Activated T-cell treated with anti-CD3 and anti-CD28 coated beads, Interleukin-2, amount 50 U/mL, for 4 hours (primary cell): ENCODE measurements at regions not wholly inside any gene's neighbourhood (a gene's known extent, or its start where the extent isn't known, plus 50 kb on each side); places are given as distances from the start of the nearest gene placed in this dataset.
"Not testable (repeated sequence)": the region's sequence is repeated elsewhere in the genome, so short reads cannot be mapped to it uniquely, and the experiment has no call there.

Source experiments
- ATAC-seq, 2 donors: fragments of 200-7000 bp; cut with Tn5 transposase; one replicate each; pipeline ENCODE4 v1.10.0; 2021
- DNase-seq: peaks from one replicate; pipeline ENCODE4 v3.0.0-alpha.2; 2020
- H3K27me3 Mint-ChIP-seq: one replicate; pipeline ENCODE4 v1.8.0; 2021; ENCODE audit warnings: low read depth, mixed read lengths
- H3K36me3 Mint-ChIP-seq: one replicate; pipeline ENCODE4 v1.8.0; 2022; ENCODE audit warnings: mixed read lengths; ENCODE audit not compliant: insufficient read depth
- H3K4me1 Mint-ChIP-seq: one replicate; pipeline ENCODE4 v1.8.0; 2021; ENCODE audit warnings: low read depth, mixed read lengths
- H3K4me3 Mint-ChIP-seq: one replicate; pipeline ENCODE4 v1.8.0; 2021; ENCODE audit warnings: mild to moderate bottlenecking, moderate library complexity, mixed read lengths
- H3K9me3 Mint-ChIP-seq: one replicate; pipeline ENCODE4 v1.8.0; 2021; ENCODE audit warnings: mixed read lengths

DNA sequence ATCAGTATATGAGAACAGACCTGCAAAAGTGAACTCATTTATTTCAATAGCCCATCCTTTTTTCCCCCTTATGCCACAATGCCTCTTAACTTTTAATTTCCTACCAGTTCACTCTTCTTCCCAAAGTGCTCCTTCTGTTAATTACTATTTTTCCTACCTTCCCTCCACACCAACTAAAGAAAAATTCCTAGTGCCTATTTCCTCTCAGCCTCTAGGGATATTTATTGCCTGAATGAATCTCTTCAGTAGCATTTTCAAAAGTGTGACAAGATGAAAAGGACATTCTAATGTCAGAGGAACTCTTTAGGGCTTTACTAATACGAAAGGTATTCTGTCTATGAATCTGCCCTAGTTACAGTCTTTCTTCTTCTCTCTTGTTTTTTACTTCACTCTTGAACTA is 181.1 kb upstream of the SPRY1 start:
- H3K9me3 Mint-ChIP-seq = no peaks in the 10 kb centered on the region

DNA sequence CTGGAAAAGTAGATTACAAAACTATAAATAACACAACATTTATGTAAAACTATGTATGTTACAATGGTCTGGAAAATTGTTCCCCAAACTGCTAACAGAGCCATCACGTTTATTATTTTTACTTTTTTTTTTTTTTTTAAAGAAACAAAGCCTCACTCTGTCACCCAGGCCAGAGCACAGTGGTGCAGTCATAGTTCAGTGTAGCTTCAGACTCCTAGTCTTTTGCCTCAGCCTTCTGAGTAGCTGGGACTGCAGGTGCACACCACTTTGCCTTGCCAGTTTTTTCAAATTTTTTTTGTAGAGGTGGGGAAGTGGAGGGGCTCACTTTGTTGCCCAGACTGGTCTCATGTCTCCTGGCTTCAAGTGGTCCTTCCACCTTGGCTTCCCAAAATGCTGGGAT is 180.1 kb upstream of the SPRY1 start:
- Mint-ChIP-seq H3K27me3 (no peaks in the 10 kb centered on the region), H3K4me3 (no peak overlapping the region), H3K9me3 (no peaks in the 10 kb centered on the region), H3K36me3 (peaks cover 14% of the 10 kb centered on the region), H3K4me1 (no peaks in the 10 kb centered on the region)
- ATAC-seq = no peak
- DNase-seq = no peak

More for the DNA sequence above, 181.1 kb upstream of the SPRY1 start:
- no peaks in the 10 kb centered on the region for H3K4me1 Mint-ChIP-seq
- no peaks in the 10 kb centered on the region for H3K27me3 Mint-ChIP-seq
- ATAC-seq (no peak), DNase-seq (no peak)
- peaks cover 16% of the 10 kb centered on the region for H3K36me3 Mint-ChIP-seq
- H3K4me3 Mint-ChIP-seq = no peak overlapping the region

DNA sequence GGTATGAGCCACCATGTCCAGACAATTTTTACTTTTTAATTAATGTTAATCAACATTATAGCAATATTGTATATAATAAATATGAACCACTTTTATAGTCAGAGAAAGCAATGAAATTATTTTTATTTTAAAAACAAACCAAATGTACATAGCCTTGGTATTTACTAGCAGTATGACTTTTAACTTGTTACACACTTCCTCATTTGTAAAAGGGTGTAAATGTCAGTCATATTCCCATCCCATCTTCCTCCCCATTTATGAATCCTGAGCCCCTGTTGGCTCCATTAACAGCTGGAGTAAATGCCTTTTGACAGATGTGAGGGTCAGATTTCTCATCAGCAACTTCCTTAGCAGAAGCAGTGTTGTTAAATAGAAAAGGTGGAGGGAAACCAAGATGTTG is 179.6 kb upstream of the SPRY1 start:
- DNase-seq (no peak), ATAC-seq (no peak)
- peaks cover 12% of the 10 kb centered on the region for H3K36me3 Mint-ChIP-seq
- H3K4me3 Mint-ChIP-seq = no peak overlapping the region
- no peaks in the 10 kb centered on the region for H3K27me3 Mint-ChIP-seq
- no peaks in the 10 kb centered on the region for H3K4me1 Mint-ChIP-seq
- no peaks in the 10 kb centered on the region for H3K9me3 Mint-ChIP-seq

DNA sequence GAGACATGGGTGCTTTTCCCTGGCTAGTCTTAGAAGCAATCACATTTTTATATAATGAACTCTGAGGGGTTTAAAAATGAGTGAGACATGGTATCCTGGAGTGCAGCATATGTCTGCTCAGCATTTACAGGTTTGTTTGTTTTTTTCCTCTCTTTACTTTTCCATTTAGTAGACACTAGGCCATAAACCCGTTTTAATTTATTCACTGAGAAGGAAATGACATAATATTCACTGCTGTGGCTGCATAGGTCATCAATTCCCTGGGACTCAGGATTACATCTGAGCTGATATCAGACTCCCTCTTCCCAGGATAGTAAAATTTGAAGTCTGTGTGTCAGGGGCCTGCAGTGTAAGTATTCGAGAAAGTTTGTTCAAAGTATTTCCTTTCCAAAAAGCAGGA is 178.9 kb upstream of the SPRY1 start:
- no peaks in the 10 kb centered on the region for H3K27me3 Mint-ChIP-seq
- H3K9me3 Mint-ChIP-seq = no peaks in the 10 kb centered on the region
- peaks cover 14% of the 10 kb centered on the region for H3K36me3 Mint-ChIP-seq
- no peak for DNase-seq
- no peak for ATAC-seq
- no peak overlapping the region for H3K4me3 Mint-ChIP-seq
- H3K4me1 Mint-ChIP-seq = no peaks in the 10 kb centered on the region

DNA sequence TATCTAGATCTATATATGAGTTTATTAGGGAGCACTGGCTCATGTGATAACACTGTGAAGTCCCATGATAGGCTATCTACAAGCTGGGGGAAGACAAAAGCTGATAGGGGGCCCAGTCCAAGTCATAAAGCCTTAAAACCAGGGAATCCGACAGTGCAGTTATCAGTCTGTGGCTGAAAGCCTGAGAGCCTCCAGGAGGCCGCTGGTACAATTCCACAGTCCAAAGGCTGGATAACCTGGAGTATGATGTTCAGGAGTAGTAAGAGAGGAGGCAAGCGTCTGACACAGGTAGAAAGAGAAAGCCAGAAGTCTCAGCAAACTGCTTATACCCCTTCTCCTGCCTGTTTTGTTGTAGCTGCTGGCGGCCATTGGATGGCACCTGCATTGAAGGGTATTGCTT is 177.6 kb upstream of the SPRY1 start:
- H3K4me3 Mint-ChIP-seq = no peak overlapping the region
- DNase-seq (no peak), ATAC-seq (no peak)
- H3K27me3 Mint-ChIP-seq = no peaks in the 10 kb centered on the region
- no peaks in the 10 kb centered on the region for H3K4me1 Mint-ChIP-seq
- H3K36me3 Mint-ChIP-seq = peaks cover 25% of the 10 kb centered on the region
- no peaks in the 10 kb centered on the region for H3K9me3 Mint-ChIP-seq

DNA sequence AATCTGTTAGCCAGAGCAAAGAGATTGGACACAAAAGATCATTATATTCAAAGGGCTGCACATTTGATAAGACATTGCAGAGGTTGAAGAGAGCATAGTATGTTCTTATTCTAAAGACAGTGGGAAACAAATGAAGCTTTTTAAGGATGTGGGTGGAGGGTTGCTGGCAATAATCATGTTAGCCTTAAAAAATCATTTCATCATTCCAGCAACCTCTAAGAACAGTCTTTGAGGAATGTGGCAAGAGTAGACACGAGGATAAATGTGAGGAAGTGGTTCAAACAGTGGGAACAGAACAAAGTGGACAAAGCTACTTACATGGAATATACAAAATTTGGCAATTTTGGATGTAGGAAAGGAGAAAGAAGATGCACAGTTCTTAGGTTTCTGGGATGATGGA is 167.3 kb upstream of the SPRY1 start:
- Mint-ChIP-seq H3K4me1 (no peaks in the 10 kb centered on the region), H3K9me3 (no peaks in the 10 kb centered on the region), H3K36me3 (peaks cover 30% of the 10 kb centered on the region), H3K27me3 (no peaks in the 10 kb centered on the region), H3K4me3 (no peak overlapping the region)
- DNase-seq (no peak), ATAC-seq (no peak)

DNA sequence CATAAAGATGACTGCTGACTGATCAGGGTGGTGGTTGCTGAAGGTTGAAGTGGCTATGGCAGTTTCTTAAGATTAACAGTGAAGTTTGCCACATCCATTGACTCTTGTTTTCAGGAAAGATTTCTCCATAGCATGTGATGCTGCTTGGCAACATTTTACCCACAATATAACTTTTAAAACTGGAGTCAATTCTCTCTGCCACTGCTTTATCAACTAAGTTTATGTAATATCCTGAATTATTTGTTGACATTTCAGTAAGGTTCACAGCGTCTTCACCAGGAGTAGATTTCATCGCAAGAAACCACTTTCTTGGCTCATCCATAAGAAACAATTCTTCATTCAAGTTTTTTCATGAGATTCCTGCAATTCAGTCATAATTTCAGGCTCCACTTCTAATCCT is 166.5 kb upstream of the SPRY1 start:
- ATAC-seq (no peak), DNase-seq (no peak)
- Mint-ChIP-seq H3K36me3 (peaks cover 32% of the 10 kb centered on the region), H3K9me3 (no peaks in the 10 kb centered on the region), H3K4me3 (no peak overlapping the region), H3K27me3 (no peaks in the 10 kb centered on the region), H3K4me1 (no peaks in the 10 kb centered on the region)

DNA sequence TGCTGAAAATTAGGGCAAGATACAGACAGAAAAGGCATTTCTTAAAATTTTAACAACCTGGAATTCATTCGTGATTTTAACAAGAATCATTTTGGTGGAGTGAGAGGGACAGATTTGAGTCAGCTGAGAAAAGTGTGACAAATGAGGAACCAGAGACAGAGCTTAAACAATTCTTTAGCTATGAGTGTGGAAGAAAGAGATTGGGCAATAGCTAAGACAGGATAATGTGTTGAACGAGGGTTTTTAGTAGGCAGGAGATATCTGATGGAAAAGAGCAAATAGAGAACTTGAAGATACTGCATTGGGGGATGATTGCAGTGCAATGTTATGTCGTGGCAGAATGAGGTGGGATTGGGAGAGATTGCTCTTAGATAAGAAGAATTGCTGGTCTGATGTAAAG is 164.2 kb upstream of the SPRY1 start:
- ATAC-seq (no peak), DNase-seq (no peak)
- Mint-ChIP-seq H3K27me3 (no peaks in the 10 kb centered on the region), H3K4me3 (no peak overlapping the region), H3K36me3 (peaks cover 32% of the 10 kb centered on the region), H3K9me3 (no peaks in the 10 kb centered on the region), H3K4me1 (no peaks in the 10 kb centered on the region)

DNA sequence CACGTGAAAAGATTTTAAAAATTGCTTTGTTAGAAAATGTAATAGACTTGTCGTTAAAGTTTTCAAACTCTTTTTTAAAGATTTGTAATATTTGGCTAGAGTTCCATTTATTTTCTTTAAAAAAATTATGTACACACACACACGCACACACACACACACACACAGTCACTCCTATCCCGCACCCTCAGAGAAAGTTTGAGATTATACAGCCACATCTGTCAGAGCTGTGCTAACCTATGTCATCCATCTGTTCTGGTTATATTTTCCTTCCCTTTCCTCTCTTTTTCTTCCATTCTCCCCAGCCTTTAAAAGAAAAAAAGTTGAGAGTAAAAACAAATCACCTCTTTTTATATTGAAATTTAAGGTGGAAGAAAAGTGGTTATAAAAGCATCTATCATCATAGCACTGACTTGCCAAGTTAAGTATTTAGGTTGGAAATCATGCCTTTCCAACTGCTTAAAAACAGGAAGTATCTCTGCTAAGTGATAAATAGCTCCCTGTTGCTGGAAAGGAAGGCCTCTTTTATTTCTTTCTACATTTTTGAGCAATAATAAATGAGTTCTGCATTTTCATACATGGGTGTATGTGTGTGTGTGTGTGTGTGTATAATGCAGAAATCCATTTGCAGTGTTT is 163.3 kb upstream of the SPRY1 start:
- DNase-seq (no peak), ATAC-seq (no peak)
- H3K9me3 Mint-ChIP-seq = no peaks in the 10 kb centered on the region
- H3K27me3 Mint-ChIP-seq = no peaks in the 10 kb centered on the region
- H3K4me3 Mint-ChIP-seq = no peak overlapping the region
- peaks cover 32% of the 10 kb centered on the region for H3K36me3 Mint-ChIP-seq
- no peaks in the 10 kb centered on the region for H3K4me1 Mint-ChIP-seq

DNA sequence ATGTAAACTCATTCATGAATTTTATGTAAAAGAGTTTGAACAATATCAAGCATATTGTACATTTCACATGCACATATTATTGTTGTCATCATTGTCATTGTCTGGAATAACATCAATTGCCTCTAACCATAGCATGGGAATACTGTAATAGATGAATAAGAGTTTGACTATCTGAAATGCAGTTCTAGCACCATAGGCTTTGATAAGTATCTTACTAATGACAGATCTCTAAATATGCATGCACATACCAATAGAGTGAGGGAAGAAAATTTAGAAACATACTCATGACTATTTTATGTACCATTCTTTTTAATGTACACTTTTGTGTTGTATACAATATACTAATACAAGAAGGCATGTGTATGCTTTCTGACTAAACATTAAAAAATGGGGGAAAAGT is 161.6 kb upstream of the SPRY1 start:
- Mint-ChIP-seq H3K4me1 (no peaks in the 10 kb centered on the region), H3K27me3 (no peaks in the 10 kb centered on the region), H3K9me3 (peaks cover 6% of the 10 kb centered on the region), H3K4me3 (no peak overlapping the region), H3K36me3 (peaks cover 27% of the 10 kb centered on the region)
- DNase-seq = no peak
- ATAC-seq = no peak

DNA sequence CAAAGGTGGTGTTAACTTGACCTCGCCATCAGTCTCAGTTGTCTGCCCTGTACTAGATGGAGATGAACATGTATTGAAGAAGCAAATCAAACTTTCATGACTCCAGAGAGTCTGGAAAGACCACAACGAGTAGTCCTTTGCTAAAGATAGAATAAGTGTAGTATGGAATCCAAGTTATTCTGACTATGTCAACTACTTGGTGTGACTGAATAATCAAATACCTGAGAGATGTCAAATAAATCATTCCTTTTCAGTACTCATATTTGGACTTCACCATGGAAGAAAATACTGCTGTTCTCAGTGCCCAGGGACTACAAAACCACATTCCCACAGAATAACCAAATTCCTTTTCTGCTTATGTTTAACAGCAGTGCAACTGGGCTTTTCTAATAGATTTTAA is 161.2 kb upstream of the SPRY1 start:
- ATAC-seq (no peak), DNase-seq (no peak)
- H3K27me3 Mint-ChIP-seq = no peaks in the 10 kb centered on the region
- H3K36me3 Mint-ChIP-seq = peaks cover 22% of the 10 kb centered on the region
- H3K9me3 Mint-ChIP-seq = peaks cover 9% of the 10 kb centered on the region
- H3K4me1 Mint-ChIP-seq = no peaks in the 10 kb centered on the region
- no peak overlapping the region for H3K4me3 Mint-ChIP-seq

DNA sequence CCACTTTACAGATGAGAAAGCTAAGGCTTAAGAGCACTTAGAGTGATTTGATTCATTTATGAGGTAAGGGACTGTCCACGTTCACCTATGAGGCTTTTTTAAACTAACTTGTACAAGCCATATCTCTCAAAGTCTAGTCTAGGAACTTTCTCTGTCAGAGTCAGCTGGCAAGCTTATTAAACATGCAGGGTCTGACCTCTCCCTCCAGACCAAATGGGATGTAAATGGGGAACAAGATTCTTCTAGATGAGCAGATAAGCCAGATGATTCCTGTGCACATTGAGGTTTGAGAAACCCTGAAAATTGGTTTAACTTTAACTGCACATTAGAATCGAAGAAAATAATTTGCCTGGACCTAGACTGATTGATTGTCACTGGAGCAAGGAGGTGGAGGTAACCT is 160.0 kb upstream of the SPRY1 start:
- no peak for DNase-seq
- H3K27me3 Mint-ChIP-seq = no peaks in the 10 kb centered on the region
- H3K36me3 Mint-ChIP-seq = peaks cover 19% of the 10 kb centered on the region
- no peak overlapping the region for H3K4me3 Mint-ChIP-seq
- H3K4me1 Mint-ChIP-seq = no peaks in the 10 kb centered on the region
- ATAC-seq = no peak
- peaks cover 12% of the 10 kb centered on the region for H3K9me3 Mint-ChIP-seq

DNA sequence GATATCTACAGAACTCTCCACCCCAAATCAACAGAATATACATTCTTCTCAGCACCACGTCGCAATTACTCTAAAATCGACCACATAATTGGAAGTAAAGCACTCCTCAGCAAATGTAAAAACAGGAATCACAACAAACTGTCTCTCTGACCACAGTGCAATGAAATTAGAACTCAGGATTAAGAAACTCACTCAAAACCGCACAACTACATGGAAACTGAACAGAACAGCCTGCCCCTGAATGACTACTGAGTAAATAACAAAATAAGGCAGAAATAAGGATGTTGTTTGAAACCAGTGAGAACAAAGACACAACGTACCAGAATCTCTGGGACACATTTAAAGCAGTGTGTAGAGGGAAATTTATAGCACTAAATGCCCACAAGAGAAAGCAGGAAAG is 156.3 kb upstream of the SPRY1 start:
- ATAC-seq, H3K4me3 Mint-ChIP-seq, H3K36me3 Mint-ChIP-seq, H3K27me3 Mint-ChIP-seq, H3K4me1 Mint-ChIP-seq, DNase-seq: not testable (repeated sequence)
- peaks cover 18% of the 10 kb centered on the region for H3K9me3 Mint-ChIP-seq

DNA sequence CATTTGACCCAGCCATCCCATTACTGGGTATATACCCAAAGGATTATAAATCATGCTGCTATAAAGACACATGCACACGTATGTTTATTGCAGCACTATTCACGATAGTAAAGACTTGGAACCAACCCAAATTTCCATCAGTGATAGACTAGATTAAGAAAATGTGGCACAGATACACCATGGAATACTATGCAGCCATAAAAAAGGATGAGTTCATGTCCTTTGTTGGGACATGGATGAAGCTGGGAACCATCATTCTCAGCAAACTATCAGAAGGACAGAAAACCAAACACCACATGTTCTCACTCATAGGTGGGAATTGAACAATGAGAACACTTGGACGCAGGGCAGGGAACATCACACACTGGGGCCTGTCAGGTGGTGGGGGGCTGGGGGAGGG is 153.4 kb upstream of the SPRY1 start:
- peaks cover 18% of the 10 kb centered on the region for H3K9me3 Mint-ChIP-seq
- not testable (repeated sequence) for H3K36me3 Mint-ChIP-seq, H3K4me1 Mint-ChIP-seq, H3K27me3 Mint-ChIP-seq, H3K4me3 Mint-ChIP-seq, DNase-seq, ATAC-seq

DNA sequence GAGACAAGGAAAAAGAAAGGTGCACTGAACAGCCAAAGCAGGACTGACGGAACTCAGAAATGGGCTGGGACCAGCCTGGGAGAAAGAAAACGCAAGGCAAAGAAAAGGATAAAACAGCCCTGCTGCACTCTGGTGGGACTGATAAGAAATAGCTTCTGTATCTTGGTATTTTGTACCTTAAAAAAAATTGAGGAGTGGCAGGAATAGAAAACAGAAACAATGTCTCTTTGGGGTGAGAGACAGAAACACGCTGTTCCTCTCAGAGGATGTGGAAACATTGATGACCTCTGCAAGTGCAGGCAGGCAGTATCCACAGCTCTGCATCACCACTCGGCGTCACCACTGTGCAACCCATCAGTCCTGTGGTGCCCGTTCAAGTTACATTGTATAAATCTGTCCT is 152.5 kb upstream of the SPRY1 start:
- H3K4me1 Mint-ChIP-seq = no peaks in the 10 kb centered on the region
- ATAC-seq = no peak
- H3K4me3 Mint-ChIP-seq = no peak overlapping the region
- peaks cover 2% of the 10 kb centered on the region for H3K36me3 Mint-ChIP-seq
- no peaks in the 10 kb centered on the region for H3K27me3 Mint-ChIP-seq
- no peak for DNase-seq
- H3K9me3 Mint-ChIP-seq = peaks cover 13% of the 10 kb centered on the region

DNA sequence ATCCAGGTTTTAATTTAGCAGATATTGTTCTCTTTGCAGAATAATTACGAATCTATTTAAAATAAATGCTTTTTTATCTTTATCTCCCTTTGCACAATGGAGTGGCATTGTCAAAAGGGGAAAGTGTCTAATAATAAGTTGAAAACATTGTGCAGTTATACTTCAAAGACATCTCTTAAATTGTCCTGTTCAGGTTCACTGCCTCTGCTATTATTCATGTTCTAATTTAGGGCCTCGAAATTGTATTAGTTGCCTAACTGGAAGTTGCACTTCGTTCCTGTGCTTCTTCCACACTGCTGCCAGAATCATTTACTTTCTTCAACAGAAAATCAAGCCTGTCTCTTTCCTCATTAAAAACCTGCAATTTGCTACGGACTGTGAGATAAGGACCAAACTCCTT is 150.5 kb upstream of the SPRY1 start:
- Mint-ChIP-seq H3K9me3 (peaks cover 6% of the 10 kb centered on the region), H3K4me3 (no peak overlapping the region), H3K27me3 (no peaks in the 10 kb centered on the region), H3K4me1 (no peaks in the 10 kb centered on the region), H3K36me3 (peaks cover 4% of the 10 kb centered on the region)
- DNase-seq (no peak), ATAC-seq (no peak)
